ENCODE measurements at regions not wholly inside any gene's neighbourhood (a gene's known extent, or its start where the extent isn't known, plus 50 kb on each side); places are given as distances from the start of the nearest gene placed in this dataset.
"Not testable (repeated sequence)": the region's sequence is repeated elsewhere in the genome, so short reads cannot be mapped to it uniquely, and the experiment has no call there.

GRCh38 chr5:154653764-154654485 is 101.3 kb upstream of the LARP1 start:
- no peak for DNase-seq (ENCODE audit: extremely low read depth in 1 of 2, low read depth in 1 of 2)

DNA sequence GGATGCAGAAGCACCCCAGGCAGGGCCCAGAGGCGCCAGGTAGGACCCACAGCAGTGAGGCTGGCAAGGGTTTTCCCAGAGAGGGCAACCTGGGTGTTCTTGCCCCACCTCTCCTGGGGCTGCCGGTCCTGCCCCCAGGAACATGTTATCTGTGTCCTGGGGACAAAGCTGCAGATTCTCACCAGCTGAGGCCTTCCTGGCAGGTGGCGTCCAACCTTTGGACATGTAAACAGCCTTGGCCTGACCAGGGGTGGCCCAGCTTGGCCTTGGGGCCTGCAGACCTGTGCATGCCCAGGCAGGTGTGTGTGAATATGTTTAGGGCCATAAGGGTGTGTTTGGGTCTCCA is 101.8 kb upstream of the LARP1 start:
- DNase-seq (ENCODE audit: extremely low read depth in 1 of 2, low read depth in 1 of 2) = no peak

GRCh38 chr5:154652746-154653417 is 102.3 kb upstream of the LARP1 start:
- DNase-seq (ENCODE audit: extremely low read depth in 1 of 2, low read depth in 1 of 2) = no peak

DNA sequence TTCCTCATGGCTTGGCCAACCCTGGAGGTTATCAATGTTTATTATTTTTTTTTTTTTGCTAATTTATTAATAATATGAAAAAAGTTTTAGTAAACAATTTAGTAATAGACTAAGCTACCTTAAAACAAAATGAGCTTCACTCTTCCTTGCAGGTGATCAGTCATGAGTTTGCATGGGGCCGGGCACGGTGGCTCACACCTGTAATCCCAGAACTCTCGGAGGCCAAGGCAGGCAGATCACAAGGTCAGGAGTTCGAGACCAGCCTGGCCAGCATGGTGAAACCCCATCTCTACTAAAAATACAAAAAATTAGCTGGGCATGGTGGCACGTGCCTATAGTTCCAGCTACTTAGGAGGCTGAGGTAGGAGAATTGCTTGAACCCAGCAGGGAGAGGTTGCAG is 103.4 kb upstream of the LARP1 start:
- not testable (repeated sequence) for DNase-seq (ENCODE audit: extremely low read depth in 1 of 2, low read depth in 1 of 2)

DNA sequence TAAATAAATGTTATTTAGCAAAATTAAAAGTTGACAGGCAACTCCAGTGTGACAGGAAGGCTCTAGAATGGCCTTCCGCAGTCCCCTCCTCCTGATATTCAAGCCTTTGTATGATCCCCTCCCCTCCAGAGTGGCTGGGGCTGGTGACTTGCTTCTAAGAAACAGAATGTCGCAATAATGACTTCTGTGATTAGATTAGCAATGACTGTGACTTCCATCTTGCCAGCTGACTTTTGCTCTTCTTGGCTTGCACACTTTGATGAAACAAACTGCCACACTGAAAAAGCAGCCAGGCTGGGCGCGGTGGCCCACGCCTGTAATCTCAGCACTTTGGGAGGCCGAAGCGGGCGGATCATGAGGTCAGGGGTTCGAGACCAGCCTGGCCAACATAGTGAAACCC is 106.5 kb upstream of the LARP1 start:
- DNase-seq (ENCODE audit: extremely low read depth in 1 of 2, low read depth in 1 of 2) = no peak

- no peak for DNase-seq (ENCODE audit: extremely low read depth in 1 of 2, low read depth in 1 of 2)
Measured at GRCh38 chr5:154648229-154648628, 106.9 kb upstream of the LARP1 start.

- DNase-seq (ENCODE audit: extremely low read depth in 1 of 2, low read depth in 1 of 2) = no peak
Measured at GRCh38 chr5:154647761-154648145, 107.4 kb upstream of the LARP1 start.

- DNase-seq (ENCODE audit: extremely low read depth in 1 of 2, low read depth in 1 of 2) = peak in 1 of 2 donors; percentile 2
Measured at GRCh38 chr5:154647114-154647760, 107.9 kb upstream of the LARP1 start.

- no peak for DNase-seq (ENCODE audit: extremely low read depth in 1 of 2, low read depth in 1 of 2)
Measured at GRCh38 chr5:154646745-154647113, 108.4 kb upstream of the LARP1 start.

GRCh38 chr5:154644745-154645411 is 110.3 kb upstream of the LARP1 start:
- DNase-seq (ENCODE audit: extremely low read depth in 1 of 2, low read depth in 1 of 2) = no peak

DNA sequence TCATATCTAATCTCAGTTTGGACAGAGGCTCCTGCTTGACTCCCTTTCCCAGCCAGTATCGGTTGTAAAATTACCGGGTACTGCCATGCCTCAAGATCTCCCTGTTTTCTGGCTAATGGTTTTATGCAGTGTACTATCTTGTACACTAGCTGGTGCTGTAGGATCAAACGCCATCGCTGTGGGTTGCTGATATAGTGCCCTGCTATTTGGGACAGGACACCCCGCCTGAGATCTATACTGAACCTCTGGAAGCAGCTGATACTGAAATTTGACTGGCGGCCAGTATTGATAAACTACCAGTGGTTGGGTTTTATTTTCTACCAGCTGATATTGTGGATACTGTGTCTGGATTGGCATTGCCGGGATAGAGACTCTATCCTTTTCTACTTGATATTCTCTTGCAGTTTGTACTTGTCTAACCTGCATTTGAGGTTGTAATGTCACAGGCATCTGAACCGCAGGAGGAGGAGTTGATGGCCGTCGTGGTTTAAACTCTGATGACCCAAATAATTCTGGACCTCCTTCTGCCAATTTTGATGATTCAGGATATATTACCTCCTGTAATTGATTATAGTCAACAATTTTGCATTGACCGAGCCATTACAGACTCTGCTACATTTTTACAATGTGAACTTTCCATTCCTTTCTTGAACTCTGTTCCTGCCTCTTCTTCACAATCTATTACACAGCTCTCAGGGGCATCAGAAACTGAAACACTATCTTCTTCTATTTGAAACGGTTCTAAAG is 112.5 kb upstream of the LARP1 start:
- no peak for DNase-seq (ENCODE audit: extremely low read depth in 1 of 2, low read depth in 1 of 2)

DNA sequence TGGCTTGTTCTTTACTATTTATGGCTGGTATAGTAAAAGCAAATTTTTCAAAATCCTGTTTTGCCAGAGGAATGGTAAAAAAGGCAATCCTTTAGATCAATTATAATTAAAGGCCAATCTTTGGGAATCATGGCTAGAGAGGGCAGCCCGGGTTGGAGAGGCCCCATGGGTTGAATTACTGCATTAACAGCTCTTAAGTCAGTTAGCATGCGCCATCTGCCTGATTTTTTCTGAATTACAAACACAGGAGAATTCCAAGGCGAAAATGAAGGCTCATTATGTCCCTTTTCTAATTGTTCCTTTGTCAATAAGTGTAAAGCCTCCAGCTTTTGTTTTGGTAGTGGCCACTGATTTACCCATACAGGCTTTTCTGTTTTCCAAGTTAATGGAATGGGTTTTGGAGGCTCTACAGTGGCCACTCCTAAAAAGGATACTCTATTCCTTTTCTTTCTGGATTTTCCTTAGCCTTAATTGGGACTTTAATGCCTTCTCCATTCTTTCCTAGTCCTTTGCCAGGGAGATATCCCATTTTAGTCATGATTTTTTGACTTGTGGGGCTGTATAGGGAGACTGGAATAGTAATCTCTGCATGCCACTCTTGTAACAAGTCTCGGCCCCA is 114.9 kb upstream of the LARP1 start:
- DNase-seq (ENCODE audit: extremely low read depth in 1 of 2, low read depth in 1 of 2) = not testable (repeated sequence)

DNA sequence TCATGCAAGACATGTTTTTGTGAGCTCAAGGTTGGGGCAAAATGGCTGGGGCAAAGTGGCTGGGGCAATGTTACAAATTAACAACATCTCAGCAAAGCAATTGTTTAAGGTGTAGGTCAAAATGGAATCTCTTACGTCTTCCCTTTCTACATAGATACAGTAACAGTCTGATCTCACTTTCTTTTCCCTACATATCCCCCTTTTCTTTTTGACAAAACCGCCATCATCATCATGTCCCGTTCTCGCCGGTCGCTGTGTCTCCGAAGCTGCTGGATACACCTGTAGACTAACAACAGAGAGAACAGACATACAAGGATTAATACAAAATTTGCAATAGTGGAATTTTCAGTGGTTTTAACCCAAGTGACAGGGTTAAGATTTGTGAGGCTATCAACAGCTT is 118.4 kb upstream of the LARP1 start:
- not testable (repeated sequence) for DNase-seq (ENCODE audit: extremely low read depth in 1 of 2, low read depth in 1 of 2)

GRCh38 chr5:154636271-154636670 is 118.9 kb upstream of the LARP1 start:
- not testable (repeated sequence) for DNase-seq (ENCODE audit: extremely low read depth in 1 of 2, low read depth in 1 of 2)

DNA sequence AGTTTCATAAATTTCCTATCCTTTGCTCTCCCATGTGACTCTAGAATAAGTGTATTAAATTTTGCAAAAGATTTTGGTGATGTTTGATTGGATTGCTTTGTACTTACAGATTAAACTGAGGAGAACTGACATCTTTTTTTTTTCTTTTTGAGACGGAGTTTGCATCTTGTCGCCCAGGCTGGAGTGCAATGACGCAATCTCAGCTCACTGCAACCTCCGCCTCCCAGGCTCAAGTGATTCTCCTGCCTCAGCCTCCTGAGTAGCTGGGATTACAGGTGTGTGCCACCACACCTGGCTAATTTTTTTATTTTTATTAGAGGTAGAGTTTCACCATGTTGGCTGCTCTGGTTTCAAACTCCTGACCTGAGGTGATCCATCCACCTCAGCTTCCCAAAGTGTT is 121.4 kb upstream of the LARP1 start:
- not testable (repeated sequence) for DNase-seq (ENCODE audit: extremely low read depth in 1 of 2, low read depth in 1 of 2)

DNA sequence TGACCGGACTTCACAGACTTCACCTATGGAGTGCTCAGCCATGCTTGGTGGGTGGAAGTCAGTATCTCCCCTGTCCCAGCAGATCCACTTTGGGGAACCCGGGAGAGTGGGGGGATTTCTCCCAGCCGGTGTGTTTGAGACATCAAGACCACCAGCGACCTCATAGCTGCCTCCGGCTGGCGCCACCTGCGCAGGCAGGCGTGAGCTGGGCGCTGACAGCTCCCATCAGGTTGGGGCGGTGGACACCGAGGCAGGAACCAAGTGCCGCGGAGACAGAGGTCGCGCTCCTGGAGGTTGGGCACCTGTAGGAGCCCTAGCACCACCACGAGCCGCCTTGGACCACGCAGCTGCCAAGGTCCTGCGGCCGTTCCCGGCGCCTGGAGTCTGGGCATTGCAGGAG is 124.0 kb upstream of the LARP1 start:
- DNase-seq (ENCODE audit: extremely low read depth in 1 of 2, low read depth in 1 of 2) = no peak

- no peak for DNase-seq (ENCODE audit: extremely low read depth in 1 of 2, low read depth in 1 of 2)
Measured at GRCh38 chr5:154630410-154630809, 124.8 kb upstream of the LARP1 start.

DNA sequence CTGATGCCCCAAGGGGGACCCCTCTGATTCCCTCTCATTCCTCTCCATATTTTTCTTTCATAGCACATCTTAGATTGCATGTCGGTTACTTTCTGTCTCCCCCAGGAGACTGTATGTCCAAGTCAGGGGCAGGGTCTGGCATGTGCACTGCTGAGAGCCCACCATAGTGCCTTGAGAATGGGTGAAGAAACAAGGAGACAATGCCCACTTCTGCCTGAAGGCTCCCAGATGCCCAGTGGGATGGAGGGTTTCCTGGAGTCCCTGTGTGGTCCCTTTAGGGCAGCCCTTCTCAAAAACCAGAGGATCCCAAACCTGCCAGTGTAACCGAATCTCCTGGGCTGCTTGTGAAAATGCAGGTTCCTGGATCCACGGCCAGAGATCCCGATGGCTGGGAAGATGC is 126.5 kb upstream of the LARP1 start:
- DNase-seq (ENCODE audit: extremely low read depth in 1 of 2, low read depth in 1 of 2) = no peak

DNA sequence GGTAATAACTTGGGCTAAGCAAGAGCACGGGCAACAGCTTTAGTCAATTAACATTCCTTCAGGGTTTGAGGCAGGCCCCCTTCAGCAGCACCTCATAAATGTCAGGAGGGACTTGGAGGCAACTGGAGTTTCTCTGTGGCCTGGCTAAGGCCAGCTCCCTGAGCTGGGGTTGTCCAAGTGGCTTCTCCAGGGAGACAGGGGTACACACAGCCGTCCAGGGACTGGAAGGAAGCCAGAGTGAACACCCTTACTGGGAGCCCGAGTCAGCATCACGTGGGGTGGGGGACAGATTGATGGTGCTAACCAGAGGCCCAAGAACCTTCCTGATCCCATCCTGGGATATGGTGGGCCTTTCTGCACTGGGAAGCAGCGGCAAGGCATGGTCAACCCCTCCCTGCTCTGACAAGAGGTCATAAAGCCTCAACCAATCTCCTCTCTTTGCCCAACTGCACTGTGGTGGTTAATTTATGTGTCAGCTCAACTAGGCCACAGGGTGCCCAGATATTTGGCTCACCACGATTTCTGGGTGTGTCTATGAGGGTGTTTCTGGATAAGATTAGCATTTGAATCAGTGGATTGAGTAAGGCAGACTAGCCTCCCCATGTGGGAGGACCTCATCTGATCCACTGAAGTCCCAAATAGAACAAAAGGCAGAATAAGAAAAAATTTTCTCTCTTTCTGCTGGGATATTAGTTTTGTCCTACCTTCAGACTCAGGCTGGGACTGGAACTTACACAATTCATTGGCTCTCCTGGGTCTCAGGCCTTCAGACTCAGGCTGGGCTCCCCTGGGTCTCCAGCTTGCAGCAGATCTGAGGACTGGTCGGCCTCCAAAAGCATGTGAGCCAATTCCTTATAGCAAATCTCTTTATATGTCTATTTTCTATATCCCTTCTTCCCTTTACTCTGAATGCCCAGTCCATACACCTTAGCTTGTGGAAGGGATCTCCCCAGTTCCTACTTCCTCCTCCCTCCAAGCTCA is 127.2 kb upstream of the LARP1 start:
- no peak for DNase-seq (ENCODE audit: extremely low read depth in 1 of 2, low read depth in 1 of 2)
